SU-DHL-6 (cell line): ENCODE measurements at regions not wholly inside any gene's neighbourhood (a gene's known extent, or its start where the extent isn't known, plus 50 kb on each side); places are given as distances from the start of the nearest gene placed in this dataset.

Source experiments
- CTCF ChIP-seq: fragments of 200-600 bp; sonication (generic); IDR thresholded peaks from one replicate; pipeline ENCODE4 v1.5.1; 2017; ENCODE audit warnings: antibody characterized with exemption, mild to moderate bottlenecking, low read length, moderate library complexity; ENCODE audit not compliant: insufficient read depth, poor library complexity, severe bottlenecking
- EZH2phosphoT487 ChIP-seq: fragments of 200-600 bp; sonication (generic), shearing (Covaris generic); conservative IDR thresholded peaks from 2 replicates; pipeline ENCODE4 v1.6.1; 2018; ENCODE audit warnings: mild to moderate bottlenecking, antibody characterized with exemption, low read length, moderate library complexity, mixed read lengths

GRCh38 chr18:46408334-46408987 lies 248.6 kb downstream of the LOXHD1 start:
- TF ChIP-seq CTCF (peak; percentile 22), EZH2phosphoT487 (no peak)
